ENCODE measurements at regions not wholly inside any gene's neighbourhood (a gene's known extent, or its start where the extent isn't known, plus 50 kb on each side); places are given as distances from the start of the nearest gene placed in this dataset.

DNA sequence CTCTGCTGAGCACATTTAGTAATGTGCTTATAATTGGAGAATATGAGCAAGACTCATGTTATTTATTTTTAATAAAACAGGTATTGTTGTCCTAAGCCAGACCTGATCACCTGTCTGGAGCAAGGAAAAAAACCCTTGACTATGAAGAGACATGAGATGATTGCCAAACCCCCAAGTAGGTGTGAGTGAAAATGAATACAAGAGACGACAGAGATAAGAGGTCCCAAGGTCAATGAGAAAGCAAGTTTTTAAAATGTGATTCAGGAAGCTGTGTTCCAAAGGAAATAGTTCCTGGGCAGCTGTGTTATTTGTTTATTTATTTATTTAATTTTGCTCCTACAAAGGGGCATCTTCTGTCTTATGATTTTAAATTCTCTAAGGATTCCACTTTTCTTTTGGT lies 83.1 kb downstream of the ZNF486 start:
- no peak for TF ChIP-seq Cebpa-rat (IDR thresholded peaks at IDR 0.05)
- no peaks in the 10 kb centered on the region for H4K20me1 ChIP-seq
- no peak overlapping the region for H3K27ac ChIP-seq
- H3K27me3 ChIP-seq = no peaks in the 10 kb centered on the region
- H3K4me3 ChIP-seq = no peak overlapping the region
- no peak overlapping the region for H3K4me2 ChIP-seq
- no peaks in the 10 kb centered on the region; a peak in 1 of 22 replicates for H3K36me3 ChIP-seq
- 0 out of 20 replicates have a peak, but pooled peaks cover 0 to 5% (median 0%) of the 10 kb centered on the region in 10 experiments for H3K4me1 ChIP-seq
- no peak overlapping the region for H3K9ac ChIP-seq
- peaks cover 0 to 24% (median 10%) of the 10 kb centered on the region in 11 experiments; a peak in 16 of 22 replicates for H3K9me3 ChIP-seq (replicated peaks in 1 of 11)
